Right kidney (tissue), 1 donor: ENCODE measurements at regions not wholly inside any gene's neighbourhood (a gene's known extent, or its start where the extent isn't known, plus 50 kb on each side); places are given as distances from the start of the nearest gene placed in this dataset.

Experiments used
- DNase-seq: peaks from one replicate; pipeline ENCODE4 v3.0.0-alpha.2; 2016

DNA sequence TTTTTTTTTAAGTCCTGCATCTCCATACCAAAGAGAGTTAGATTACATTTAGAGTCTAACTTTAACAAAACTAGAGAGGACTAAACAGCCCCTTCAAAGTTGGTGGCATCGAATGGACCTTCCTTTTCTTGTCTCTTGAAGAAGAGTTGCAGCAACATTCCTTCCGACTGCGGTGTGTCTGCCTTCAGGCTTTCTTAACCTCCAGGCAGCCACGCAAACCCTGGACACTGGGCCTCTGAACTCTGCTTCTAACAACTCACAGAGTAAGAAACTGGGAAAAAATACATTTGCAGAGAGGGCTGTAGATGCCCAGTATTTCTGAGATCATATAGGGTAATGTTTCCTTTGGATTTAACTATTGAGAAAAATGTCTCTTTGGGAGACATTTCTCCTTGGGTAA, 120.5 kb upstream of the MAST4 start:
- DNase-seq: no peak

- DNase-seq: no peak
Observed at GRCh38 chr5:66477596-66477995, 118.6 kb upstream of the MAST4 start.

DNA sequence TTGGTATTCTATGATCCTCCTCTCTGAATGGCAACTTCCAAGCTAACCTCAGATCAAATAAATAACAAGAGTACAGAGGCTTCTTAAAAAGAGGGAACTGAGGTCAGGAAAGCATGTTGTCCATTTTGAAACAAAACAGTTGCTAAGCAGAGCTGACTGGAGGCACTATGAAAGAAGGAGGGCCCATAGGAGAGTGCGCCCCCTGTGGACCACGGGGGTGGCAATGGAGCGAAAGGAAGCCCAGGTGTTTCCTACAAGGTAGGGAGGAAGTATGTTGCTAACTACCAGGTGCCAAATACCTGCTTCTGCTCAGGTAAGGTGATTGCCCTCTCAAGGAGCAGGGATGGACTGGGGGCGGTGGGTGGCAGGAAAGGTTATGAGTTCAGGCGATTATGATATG, 101.8 kb upstream of the MAST4 start:
- DNase-seq: no peak

DNA sequence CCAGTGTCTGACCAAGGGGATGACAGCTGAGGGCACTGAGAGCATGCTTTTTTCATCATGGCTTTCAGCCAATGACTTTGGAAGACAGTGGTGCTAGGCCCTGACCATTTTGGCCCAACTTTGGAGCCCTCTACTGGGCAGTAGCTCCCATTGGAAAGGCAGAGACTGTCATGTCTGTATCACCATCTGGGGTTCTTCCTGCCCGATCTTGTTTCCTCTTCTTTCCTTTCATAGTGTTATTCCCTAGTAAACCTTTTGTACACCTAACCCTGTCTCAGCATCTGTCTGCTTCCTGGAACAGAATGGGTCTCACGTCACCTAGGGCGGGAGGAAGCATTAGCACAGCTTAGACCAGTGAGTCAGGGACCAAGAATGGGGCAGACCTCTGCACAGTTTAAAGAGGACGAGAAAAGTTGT, 97.4 kb upstream of the MAST4 start:
- no peak for DNase-seq

GRCh38 chr5:66503203-66503789, 92.9 kb upstream of the MAST4 start:
- no peak for DNase-seq

DNA sequence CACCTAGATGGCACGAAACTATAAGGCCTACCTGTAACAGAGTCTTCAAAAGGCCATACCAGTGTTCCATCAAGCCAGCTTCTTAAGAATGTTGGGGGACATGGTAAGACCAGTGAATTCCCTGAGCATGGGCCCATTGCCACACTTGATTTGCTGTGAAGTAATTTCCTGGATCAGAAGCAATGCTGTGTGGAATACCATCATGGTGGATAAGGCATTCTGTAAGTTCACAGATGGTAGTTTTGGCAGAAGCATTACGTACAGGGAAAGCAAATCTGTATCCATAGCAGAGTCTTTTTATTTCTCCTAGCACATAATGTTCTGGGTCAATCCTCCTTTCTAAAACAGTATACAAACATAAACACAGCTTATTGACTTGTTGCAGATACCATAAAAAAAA, 89.1 kb upstream of the MAST4 start:
- no peak for DNase-seq

DNA sequence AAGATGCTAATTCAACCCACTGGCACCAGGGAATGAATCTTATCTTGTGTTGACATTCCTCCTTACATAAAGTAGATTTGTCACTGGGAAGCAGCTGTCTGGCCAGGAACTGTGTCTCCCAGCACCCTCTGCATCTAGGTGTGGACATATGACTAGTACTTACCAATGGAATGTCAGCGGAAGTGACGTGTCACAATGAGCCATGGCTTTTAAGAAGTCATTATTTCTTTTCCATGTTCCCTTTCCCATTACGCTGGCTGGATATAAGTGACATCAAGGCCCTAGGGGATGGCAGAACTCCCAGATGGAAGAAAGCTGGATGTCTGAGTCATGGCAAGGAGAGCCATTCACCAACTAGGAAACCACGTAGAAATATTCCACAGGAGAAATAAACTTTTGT, 84.7 kb upstream of the MAST4 start:
- no peak for DNase-seq

DNA sequence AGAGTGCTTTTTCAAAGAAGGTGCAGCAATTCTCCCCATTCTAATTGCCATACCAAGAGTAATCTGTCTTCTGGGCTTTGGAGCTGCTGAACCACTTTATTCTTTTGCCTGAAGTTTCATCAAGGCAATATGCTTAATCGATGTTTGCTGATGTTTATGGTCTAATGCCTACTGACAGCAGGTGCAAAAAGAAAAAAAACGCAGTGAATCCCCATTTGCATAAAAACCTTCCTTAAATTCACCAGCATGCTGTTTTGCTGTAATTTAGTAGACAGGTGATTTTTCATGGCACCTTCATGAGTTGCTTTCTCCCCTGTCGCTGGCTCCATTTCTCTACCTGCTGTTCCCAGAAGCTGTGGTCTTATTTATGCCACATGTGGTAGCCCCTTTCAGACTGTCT, 83.1 kb upstream of the MAST4 start:
- DNase-seq: no peak

- DNase-seq: no peak
Observed at GRCh38 chr5:66515209-66515608, 81.0 kb upstream of the MAST4 start.

- DNase-seq: no peak
Observed at GRCh38 chr5:66516550-66516949, 79.6 kb upstream of the MAST4 start.

- no peak for DNase-seq
Observed at GRCh38 chr5:66517351-66517750, 78.8 kb upstream of the MAST4 start.

GRCh38 chr5:66518052-66518451, 78.1 kb upstream of the MAST4 start:
- no peak for DNase-seq

DNA sequence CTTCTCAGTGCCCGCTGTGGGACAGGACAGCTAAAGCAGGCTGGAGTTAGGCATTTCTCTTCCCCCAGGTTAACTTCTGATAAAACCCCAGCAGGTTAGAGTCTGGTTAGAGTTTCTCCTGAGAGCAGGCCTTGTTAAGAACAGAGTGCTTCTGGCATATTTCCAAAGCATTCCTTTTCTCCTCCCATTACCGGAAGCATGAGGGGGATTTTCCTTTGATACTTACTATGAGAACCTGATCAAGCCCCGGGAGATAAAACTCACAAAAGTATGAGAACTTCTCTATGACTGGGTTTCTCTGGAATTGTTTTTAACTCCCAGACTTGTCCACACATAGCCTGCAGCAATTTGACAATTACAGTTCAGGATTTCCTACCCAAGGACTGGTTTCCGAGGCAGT, 77.4 kb upstream of the MAST4 start:
- DNase-seq: no peak

- no peak for DNase-seq
Observed at GRCh38 chr5:66519626-66520025, 76.6 kb upstream of the MAST4 start.

DNA sequence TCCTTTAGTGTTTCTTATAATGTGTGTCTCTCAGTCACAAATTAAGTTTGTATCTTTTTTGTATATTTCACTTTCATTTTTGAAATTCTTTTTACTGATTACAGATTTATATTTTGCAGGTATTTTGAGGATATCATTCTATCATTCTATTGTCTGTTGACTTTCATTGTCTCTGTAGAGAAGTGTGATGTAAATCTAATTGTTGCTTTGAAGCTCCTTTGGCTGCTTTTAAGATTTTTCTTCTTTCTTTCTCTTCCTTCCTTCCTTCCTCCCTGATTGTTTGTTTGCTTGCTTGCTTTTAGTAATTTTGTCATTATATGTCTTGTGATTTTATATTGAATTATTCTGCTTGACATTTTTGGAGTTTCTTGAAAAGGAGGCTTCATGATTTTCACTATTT, 75.3 kb upstream of the MAST4 start:
- DNase-seq: no peak

DNA sequence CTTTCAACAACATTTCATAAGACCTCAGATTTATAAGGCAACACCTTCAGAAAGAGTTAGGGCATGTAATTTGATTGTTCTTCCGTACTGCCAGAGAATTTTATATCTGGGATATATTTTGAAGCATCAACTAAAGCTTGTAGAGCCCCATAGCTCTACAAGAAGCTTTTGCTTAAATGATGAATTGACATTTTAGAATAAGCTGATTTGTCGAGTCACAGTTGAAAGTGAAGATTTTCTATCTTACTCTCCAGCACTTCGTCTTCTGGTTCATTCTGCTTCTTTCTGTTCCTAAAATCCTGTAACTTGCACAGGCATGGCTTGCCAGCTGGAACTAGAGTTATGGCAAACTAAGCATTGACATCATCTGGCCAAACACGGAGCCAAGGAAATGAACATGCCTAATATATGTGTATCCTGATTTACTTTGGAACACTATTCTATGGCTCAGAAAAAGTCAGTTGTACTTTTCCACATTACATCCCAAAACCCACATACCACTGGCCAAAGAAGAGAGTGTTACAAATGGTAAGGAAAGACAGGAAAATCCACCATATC, 68.6 kb upstream of the MAST4 start:
- DNase-seq: no peak

GRCh38 chr5:66529182-66529581, 67.0 kb upstream of the MAST4 start:
- no peak for DNase-seq

- no peak for DNase-seq
Observed at GRCh38 chr5:66529704-66530103, 66.5 kb upstream of the MAST4 start.

- DNase-seq: no peak
Observed at GRCh38 chr5:66538126-66538525, 58.1 kb upstream of the MAST4 start.

DNA sequence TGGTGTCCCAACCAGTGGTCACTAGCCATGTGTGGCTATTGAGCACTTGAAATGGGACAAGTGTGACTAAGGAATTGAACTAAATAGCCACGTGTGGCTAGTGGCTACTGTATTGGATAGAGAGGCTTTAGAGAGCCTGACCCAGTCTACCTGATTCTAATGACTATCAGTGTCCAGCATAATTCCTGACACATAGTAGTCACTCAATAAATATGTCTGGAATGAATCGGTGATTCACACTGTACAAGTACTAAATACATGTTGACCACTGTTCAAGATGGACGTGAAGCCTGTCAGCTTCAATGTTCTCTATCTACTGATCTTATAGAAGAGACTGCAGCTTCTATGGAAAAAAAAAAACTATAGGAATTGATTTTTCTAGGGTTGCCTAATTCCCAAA, 57.7 kb upstream of the MAST4 start:
- DNase-seq: no peak

GRCh38 chr5:66540078-66540477, 56.1 kb upstream of the MAST4 start:
- no peak for DNase-seq

DNA sequence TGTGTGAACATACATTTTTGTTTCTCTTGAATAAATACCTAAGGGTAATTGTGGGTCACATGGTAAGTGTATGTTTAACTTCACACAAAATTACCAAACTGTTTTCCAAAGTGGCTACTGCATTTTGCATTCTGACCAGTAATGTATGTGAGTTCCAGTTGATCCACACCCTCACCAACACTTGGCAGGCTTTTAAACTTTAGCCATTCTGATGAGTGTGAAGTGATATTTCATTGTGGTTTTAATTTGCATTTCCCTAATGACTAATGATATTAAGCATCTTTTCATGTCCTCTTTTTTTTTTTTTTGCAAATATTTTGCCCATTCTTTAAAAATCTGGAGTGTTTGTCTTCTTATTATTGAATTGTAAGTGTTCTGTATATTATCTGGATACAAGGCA, 53.5 kb upstream of the MAST4 start:
- no peak for DNase-seq
